Bronchial epithelial cell (primary cell): ENCODE measurements at regions not wholly inside any gene's neighbourhood (a gene's known extent, or its start where the extent isn't known, plus 50 kb on each side); places are given as distances from the start of the nearest gene placed in this dataset.
"Not testable (repeated sequence)": the region's sequence is repeated elsewhere in the genome, so short reads cannot be mapped to it uniquely, and the experiment has no call there.

Experiments used
- DNase-seq: peaks from one replicate; pipeline ENCODE4 v3.0.0-alpha.2; 2010; ENCODE audit warnings: low read depth
- FAIRE-seq: peaks from 2 replicates; lab custom pipeline; 2011; peaks lifted over from hg19 to GRCh38; lab: Jason Lieb, UNC
- H3K27me3 ChIP-seq: 2 replicates; pipeline ENCODE4 v1.5.1; 2011; ENCODE audit warnings: low read length; ENCODE audit not compliant: control insufficient read depth, insufficient read depth
- H3K36me3 ChIP-seq: 2 replicates; pipeline ENCODE4 v1.5.1; 2011; ENCODE audit warnings: low read length; ENCODE audit not compliant: control insufficient read depth, insufficient read depth
- H3K4me3 ChIP-seq: 2 replicates; pipeline ENCODE4 v1.5.1; 2011; ENCODE audit warnings: mild to moderate bottlenecking, low read depth, low read length, control low read depth
- TF ChIP-seq, protein P1 (sequence below): IDR thresholded peaks from 2 replicates; pipeline ENCODE4 v1.5.1; 2011; ENCODE audit warnings: mild to moderate bottlenecking, moderate library complexity, low read length, control low read depth, inconsistent platforms; ENCODE audit not compliant: insufficient read depth, severe bottlenecking

DNA sequence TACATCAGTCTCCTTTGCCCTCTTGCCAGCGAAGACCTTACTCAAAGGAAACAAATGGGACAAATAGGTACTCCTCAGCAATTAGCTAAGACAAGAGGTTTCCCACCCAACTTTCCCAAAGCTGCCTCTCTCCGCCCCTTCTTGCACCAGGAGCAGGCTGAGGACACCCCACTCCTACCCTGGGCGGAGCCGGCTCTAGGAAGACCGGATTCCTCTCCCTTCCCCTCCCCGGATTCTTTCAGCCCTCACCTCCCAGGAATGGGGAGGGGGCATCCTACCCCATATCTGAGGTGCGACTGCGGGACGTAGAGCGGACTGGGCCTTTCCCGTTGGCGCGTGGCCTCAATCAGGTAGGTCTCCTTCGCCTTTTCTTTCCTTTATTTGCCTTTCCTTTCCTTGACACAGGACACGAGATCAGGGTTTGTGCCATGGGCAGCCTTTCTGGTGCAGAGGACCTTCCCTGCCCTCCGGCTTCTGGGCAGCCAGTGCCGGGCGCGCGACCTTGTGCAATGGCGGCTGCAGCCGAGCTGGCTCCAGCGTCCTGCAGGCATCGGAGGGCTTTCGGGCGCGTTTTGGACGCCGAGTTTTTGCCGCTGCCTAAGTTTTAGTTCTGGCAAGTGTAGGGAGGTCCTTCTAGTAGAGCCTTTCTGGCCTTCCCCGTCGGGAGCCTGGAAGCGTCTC lies 279.9 kb downstream of the PLS3 start:
- not testable (repeated sequence) for DNase-seq, H3K36me3 ChIP-seq, H3K27me3 ChIP-seq, H3K4me3 ChIP-seq, FAIRE-seq

DNA sequence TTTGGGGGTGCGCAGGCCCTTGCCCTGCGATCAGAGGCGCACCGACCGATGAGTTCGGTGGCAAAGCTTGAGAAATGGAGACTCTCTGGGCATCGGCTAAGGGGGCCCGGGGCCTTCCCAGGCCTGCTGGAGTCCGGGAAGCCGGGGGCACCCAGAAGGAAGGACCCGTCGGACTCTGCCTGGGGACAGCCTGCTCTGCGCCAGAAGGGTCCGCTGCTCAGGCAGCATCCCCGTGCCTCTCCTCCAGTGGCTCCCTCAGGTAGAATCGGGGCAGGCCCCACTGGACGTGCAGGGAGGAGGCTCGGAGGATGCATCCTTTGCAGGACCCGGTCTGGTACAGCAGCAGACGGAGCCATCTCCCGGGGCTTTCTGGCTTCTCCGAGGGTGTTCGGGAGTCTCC lies 290.0 kb downstream of the PLS3 start:
- DNase-seq, H3K4me3 ChIP-seq, FAIRE-seq, H3K36me3 ChIP-seq, H3K27me3 ChIP-seq: not testable (repeated sequence)

DNA sequence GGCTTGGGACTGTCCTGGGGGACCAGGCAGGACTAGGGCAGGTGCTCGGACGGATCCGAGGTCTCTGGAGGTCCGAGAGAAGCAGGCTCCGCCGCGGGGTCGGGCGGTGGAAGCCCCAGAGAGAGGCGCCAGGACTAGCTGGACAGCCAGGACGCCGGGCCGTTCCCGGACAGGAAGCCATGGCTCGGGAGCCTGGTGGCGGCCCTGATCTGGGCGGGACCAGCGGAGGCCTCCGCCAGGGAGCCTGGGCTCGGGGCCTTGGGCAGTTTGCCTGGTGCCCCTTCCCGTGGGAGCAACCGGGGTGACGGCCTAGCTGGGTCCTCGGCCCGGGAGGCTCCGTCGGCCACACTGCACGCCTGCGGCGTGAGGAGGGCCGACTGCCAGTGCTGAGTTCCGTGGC lies 292.3 kb downstream of the PLS3 start:
- H3K36me3 ChIP-seq, DNase-seq, H3K4me3 ChIP-seq, H3K27me3 ChIP-seq, FAIRE-seq: not testable (repeated sequence)

DNA sequence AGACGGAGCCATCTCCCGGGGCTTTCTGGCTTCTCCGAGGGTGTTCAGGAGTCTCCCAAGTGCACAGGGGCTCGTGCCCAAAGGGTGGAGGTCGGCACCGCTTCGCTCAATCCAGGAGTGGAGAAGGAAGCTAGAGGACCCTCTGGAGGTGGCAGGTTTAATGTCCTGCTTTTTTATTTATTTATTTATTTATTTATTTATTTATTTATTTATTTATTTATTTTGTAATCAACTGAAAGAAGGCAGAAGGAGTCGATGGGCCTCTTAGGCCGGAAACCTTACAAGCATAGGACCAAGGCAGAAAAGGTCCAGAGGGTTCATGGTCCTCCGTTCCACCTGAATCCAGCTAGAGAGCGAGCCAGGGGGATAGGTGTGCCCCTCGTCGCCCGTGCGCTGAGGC lies 289.4 kb upstream of the AGTR2 start:
- not testable (repeated sequence) for H3K4me3 ChIP-seq, H3K27me3 ChIP-seq, DNase-seq, FAIRE-seq, H3K36me3 ChIP-seq

DNA sequence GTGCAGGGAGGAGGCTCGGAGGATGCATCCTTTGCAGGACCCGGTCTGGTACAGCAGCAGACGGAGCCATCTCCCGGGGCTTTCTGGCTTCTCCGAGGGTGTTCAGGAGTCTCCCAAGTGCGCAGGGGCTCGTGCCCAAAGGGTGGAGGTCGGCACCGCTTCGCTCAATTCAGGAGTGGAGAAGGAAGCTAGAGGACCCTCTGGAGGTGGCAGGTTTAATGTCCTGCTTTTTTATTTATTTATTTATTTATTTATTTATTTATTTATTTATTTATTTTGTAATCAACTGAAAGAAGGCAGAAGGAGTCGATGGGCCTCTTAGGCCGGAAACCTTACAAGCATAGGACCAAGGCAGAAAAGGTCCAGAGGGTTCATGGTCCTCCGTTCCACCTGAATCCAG lies 286.4 kb upstream of the AGTR2 start:
- H3K36me3 ChIP-seq, DNase-seq, H3K27me3 ChIP-seq, FAIRE-seq, H3K4me3 ChIP-seq: not testable (repeated sequence)

DNA sequence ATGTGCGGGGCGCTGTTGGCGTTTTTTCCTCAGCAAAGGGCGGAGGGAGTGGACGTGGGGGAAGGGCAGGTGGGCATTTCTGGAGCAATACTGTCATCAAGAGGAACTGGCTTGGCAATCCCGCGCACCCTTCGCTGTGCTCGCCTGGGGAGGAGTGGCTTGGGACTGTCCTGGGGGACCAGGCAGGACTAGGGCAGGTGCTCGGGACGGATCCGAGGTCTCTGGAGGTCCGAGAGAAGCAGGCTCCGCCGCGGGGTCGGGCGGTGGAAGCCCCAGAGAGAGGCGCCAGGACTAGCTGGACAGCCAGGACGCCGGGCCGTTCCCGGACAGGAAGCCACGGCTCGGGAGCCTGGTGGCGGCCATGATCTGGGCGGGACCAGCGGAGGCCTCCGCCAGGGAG lies 282.5 kb upstream of the AGTR2 start:
- H3K27me3 ChIP-seq, H3K4me3 ChIP-seq, FAIRE-seq, H3K36me3 ChIP-seq, DNase-seq: not testable (repeated sequence)

DNA sequence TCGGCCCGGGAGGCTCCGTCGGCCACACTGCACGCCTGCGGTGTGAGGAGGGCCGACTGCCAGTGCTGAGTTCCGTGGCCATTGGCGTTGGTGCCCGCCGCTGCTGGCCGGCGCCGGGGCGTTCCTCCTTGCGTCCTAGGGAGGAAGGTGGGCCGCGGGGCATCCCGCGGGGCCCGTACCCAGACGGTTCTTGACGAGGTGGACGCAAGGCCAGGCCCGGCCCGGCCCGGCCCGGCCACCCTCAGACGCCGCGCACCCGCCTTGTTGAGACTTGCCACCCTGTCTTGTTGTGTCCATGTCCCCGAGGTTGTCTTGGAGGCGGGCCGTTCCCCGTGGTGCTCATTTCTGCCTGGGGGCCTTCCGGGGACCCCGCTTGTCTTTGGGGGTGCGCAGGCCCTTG lies 282.0 kb upstream of the AGTR2 start:
- H3K4me3 ChIP-seq, FAIRE-seq: not testable (repeated sequence)

DNA sequence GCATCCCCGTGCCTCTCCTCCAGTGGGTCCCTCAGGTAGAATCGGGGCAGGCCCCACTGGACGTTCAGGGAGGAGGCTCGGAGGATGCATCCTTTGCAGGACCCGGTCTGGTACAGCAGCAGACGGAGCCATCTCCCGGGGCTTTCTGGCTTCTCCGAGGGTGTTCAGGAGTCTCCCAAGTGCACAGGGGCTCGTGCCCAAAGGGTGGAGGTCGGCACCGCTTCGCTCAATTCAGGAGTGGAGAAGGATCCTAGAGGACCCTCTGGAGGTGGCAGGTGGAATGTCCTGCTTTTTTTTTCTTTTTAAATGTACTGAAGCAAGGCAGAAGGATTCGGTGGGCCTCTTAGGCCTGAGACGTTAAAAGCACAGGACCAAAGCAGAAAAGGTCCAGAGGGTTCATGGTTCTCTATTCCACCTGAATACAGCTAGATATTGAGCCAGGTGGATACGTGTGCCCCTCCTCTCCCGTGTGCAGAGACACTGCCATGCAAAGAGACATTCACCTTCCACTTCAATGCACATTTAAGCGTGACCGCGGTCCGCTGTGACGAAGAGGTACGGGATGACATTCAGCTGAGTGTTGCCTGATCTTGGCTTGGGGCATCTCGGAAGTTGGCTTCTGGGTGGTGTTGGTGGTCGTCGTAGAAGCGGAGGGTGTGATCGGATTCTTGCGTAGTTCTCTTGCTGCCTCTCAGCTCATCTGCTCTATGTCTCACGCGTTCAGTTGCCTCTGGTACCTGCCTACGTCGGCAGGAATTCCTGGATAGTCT lies 281.2 kb upstream of the AGTR2 start:
- no peaks in the 10 kb centered on the region for H3K27me3 ChIP-seq
- TF ChIP-seq, protein P1, sequence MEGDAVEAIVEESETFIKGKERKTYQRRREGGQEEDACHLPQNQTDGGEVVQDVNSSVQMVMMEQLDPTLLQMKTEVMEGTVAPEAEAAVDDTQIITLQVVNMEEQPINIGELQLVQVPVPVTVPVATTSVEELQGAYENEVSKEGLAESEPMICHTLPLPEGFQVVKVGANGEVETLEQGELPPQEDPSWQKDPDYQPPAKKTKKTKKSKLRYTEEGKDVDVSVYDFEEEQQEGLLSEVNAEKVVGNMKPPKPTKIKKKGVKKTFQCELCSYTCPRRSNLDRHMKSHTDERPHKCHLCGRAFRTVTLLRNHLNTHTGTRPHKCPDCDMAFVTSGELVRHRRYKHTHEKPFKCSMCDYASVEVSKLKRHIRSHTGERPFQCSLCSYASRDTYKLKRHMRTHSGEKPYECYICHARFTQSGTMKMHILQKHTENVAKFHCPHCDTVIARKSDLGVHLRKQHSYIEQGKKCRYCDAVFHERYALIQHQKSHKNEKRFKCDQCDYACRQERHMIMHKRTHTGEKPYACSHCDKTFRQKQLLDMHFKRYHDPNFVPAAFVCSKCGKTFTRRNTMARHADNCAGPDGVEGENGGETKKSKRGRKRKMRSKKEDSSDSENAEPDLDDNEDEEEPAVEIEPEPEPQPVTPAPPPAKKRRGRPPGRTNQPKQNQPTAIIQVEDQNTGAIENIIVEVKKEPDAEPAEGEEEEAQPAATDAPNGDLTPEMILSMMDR: no peak
- DNase-seq: no peak
- FAIRE-seq: no peak
- no peak overlapping the region for H3K4me3 ChIP-seq
- no peaks in the 10 kb centered on the region for H3K36me3 ChIP-seq

More for the DNA sequence above, 282.0 kb upstream of the AGTR2 start:
- not testable (repeated sequence) for H3K36me3 ChIP-seq, H3K27me3 ChIP-seq, DNase-seq

DNA sequence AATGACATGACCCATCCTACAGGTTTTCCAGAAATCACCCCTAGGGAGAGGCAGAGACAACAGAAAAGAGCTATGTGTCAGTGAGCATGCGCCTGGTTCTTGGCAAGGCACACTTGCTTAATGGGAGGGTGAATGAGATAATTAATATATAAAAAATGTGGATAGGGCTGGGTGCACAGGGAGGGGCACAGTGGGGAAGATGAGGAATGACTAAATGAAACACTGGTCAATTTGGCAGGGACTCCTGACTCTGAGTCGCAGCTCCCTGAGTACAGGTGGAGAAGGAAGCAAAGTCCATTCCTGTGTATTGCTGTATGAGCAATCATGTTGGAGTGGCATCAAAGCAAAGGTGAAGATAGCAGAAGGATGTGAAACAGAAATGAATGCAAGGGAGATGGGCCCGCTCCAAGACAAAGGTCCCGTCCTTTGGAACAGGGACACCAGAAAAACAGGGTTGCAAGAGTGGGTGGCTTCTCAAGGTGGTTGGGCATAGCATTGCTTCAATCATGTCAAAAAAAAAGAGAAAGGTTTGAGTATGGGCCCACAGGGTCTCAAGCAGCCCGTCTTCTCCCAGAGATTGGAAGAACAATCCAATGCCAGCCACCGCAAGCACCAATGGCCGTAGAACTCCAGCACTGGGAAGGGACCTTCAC lies 278.4 kb upstream of the AGTR2 start:
- Histone ChIP-seq H3K36me3 (no peaks in the 10 kb centered on the region), H3K27me3 (no peaks in the 10 kb centered on the region), H3K4me3 (no peak overlapping the region)
- FAIRE-seq: no peak
- TF ChIP-seq, protein P1: no peak
- DNase-seq: peak; percentile 61
